ENCODE measurements at regions not wholly inside any gene's neighbourhood (a gene's known extent, or its start where the extent isn't known, plus 50 kb on each side); places are given as distances from the start of the nearest gene placed in this dataset.

GRCh38 chr5:17813214-17813613 lies 179.0 kb downstream of the TAF11L14 start:
- TF ChIP-seq POLR2A (IDR thresholded peaks at IDR 0.05) = no peak
- no peak for TF ChIP-seq CTCF (IDR thresholded peaks at IDR 0.05)

Measured in Peyer's patch (tissue), 4 donors.